HG03280 (cell line): ENCODE measurements at regions not wholly inside any gene's neighbourhood (a gene's known extent, or its start where the extent isn't known, plus 50 kb on each side); places are given as distances from the start of the nearest gene placed in this dataset.

Experiments used
- ATAC-seq: cut with Tn5 transposase; IDR thresholded peaks from one replicate; pipeline ENCODE4 v1.9.1; 2021; ENCODE audit warnings: mild to moderate bottlenecking, moderate library complexity; ENCODE audit not compliant: unreplicated experiment

- no peak for ATAC-seq
Observed at GRCh38 chr14:38103542-38104225, 104.0 kb upstream of the SSTR1 start.

GRCh38 chr14:38105106-38105702, 102.5 kb upstream of the SSTR1 start:
- ATAC-seq = no peak

- peak; percentile 68 for ATAC-seq
Observed at GRCh38 chr14:38107216-38107631, 100.5 kb upstream of the SSTR1 start.

GRCh38 chr14:38108681-38109080, 99.0 kb upstream of the SSTR1 start:
- ATAC-seq = no peak

GRCh38 chr14:38110258-38110657, 97.4 kb upstream of the SSTR1 start:
- no peak for ATAC-seq

GRCh38 chr14:38111046-38111445, 96.7 kb upstream of the SSTR1 start:
- ATAC-seq = no peak

GRCh38 chr14:38113546-38113945, 94.2 kb upstream of the SSTR1 start:
- no peak for ATAC-seq

- ATAC-seq = no peak
Observed at GRCh38 chr14:38116895-38117294, 90.8 kb upstream of the SSTR1 start.

- ATAC-seq = no peak
Observed at GRCh38 chr14:38120109-38120508, 87.6 kb upstream of the SSTR1 start.

- no peak for ATAC-seq
Observed at GRCh38 chr14:38121320-38122020, 86.2 kb upstream of the SSTR1 start.

- ATAC-seq = no peak
Observed at GRCh38 chr14:38122241-38122640, 85.5 kb upstream of the SSTR1 start.

GRCh38 chr14:38124506-38124905, 83.2 kb upstream of the SSTR1 start:
- ATAC-seq = no peak

- ATAC-seq = no peak
Observed at GRCh38 chr14:38125481-38126037, 82.1 kb upstream of the SSTR1 start.

GRCh38 chr14:38127356-38127755, 80.3 kb upstream of the SSTR1 start:
- no peak for ATAC-seq

GRCh38 chr14:38127784-38128183, 79.9 kb upstream of the SSTR1 start:
- ATAC-seq = no peak

- ATAC-seq = no peak
Observed at GRCh38 chr14:38128640-38129039, 79.1 kb upstream of the SSTR1 start.

GRCh38 chr14:38129192-38129591, 78.5 kb upstream of the SSTR1 start:
- ATAC-seq = no peak

GRCh38 chr14:38129705-38130104, 78.0 kb upstream of the SSTR1 start:
- ATAC-seq = no peak

- no peak for ATAC-seq
Observed at GRCh38 chr14:38134416-38135030, 73.2 kb upstream of the SSTR1 start.

- ATAC-seq = no peak
Observed at GRCh38 chr14:38135106-38135867, 72.4 kb upstream of the SSTR1 start.

GRCh38 chr14:38137005-38137404, 70.7 kb upstream of the SSTR1 start:
- no peak for ATAC-seq
